ENCODE measurements at regions not wholly inside any gene's neighbourhood (a gene's known extent, or its start where the extent isn't known, plus 50 kb on each side); places are given as distances from the start of the nearest gene placed in this dataset.
"Not testable (repeated sequence)": the region's sequence is repeated elsewhere in the genome, so short reads cannot be mapped to it uniquely, and the experiment has no call there.

DNA sequence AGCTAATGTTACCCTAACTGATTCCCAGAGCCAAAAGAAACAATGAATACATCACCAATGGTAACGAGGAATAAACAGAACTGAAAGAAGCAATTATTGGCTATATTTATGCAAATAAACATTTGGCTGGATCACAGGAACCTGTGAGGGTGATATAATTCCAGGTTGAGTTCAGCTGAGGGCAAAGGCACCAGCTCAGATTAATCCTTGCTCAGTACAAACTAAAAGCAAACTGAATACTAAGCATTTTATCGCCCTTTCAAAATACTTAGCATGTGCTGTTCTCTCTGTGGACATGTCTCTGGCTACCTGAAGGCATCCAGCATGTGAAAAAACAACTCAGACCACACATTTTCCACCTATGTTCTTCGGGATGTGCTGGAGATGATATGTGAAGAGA lies 791.7 kb downstream of the METTL4 start:
- H3K9ac ChIP-seq (ENCODE audit: low read length), result no peak overlapping the region
- no peaks in the 10 kb centered on the region for H4K20me1 ChIP-seq (ENCODE audit: insufficient read depth, low read length)
- no peaks in the 10 kb centered on the region for H3F3A ChIP-seq (ENCODE audit: insufficient read depth, low read length)
- H3K4me3 ChIP-seq (ENCODE audit: low read length), result no peak overlapping the region
- no peaks in the 10 kb centered on the region for H3K36me3 ChIP-seq (replicated peaks; ENCODE audit: insufficient read depth, low read length)
- DNase-seq, result no peak
- no peak overlapping the region for H3K27ac ChIP-seq (ENCODE audit: low read length)
- TF ChIP-seq, protein P1, sequence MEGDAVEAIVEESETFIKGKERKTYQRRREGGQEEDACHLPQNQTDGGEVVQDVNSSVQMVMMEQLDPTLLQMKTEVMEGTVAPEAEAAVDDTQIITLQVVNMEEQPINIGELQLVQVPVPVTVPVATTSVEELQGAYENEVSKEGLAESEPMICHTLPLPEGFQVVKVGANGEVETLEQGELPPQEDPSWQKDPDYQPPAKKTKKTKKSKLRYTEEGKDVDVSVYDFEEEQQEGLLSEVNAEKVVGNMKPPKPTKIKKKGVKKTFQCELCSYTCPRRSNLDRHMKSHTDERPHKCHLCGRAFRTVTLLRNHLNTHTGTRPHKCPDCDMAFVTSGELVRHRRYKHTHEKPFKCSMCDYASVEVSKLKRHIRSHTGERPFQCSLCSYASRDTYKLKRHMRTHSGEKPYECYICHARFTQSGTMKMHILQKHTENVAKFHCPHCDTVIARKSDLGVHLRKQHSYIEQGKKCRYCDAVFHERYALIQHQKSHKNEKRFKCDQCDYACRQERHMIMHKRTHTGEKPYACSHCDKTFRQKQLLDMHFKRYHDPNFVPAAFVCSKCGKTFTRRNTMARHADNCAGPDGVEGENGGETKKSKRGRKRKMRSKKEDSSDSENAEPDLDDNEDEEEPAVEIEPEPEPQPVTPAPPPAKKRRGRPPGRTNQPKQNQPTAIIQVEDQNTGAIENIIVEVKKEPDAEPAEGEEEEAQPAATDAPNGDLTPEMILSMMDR (IDR thresholded peaks at IDR 0.05; ENCODE audit: low read length), result no peak
- TF ChIP-seq EZH2phosphoT487 (IDR thresholded peaks at IDR 0.05; ENCODE audit: low read length) (no peak), EZH2 (optimal IDR thresholded peaks at IDR 0.05; ENCODE audit: low read depth, low read length) (no peak)
- no peaks in the 10 kb centered on the region for H3K4me1 ChIP-seq (ENCODE audit: low read length)
- H3K9me3 ChIP-seq (replicated peaks; ENCODE audit: insufficient read depth, low read length), result no peaks in the 10 kb centered on the region
- no peaks in the 10 kb centered on the region for H3K79me2 ChIP-seq (ENCODE audit: low read length)
- no peak overlapping the region for H3K4me2 ChIP-seq (ENCODE audit: low read depth, low read length)
- no peaks in the 10 kb centered on the region for H3K27me3 ChIP-seq (replicated peaks; ENCODE audit: insufficient read depth, low read length)
- no peaks in the 10 kb centered on the region for H3K9me2 ChIP-seq (replicated peaks; ENCODE audit: insufficient read depth, low read length)
- H2AFZ ChIP-seq (ENCODE audit: low read length), result no peak overlapping the region

DNA sequence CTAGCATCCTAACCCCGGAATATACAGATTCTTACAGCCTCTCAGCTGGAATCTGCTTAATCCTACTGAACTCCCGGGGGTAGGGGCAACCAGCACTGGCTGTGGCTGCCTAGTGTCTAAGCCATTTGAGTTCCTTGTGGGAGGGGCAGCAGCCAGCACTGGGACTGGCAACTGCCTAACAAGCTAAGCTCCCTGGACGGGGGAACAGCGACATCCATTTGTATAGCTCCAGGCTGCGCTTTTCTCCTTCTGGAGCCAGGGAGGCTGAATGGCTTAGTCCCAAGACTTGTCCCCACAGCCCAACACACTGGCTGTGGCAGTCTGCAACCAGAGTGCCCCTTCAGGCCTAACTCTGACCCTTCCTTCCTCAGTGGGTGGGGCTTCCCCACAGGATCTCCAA lies 787.2 kb downstream of the METTL4 start:
- Histone ChIP-seq H2AFZ (ENCODE audit: low read length) (no peak overlapping the region), H3F3A (ENCODE audit: insufficient read depth, low read length) (no peaks in the 10 kb centered on the region)

DNA sequence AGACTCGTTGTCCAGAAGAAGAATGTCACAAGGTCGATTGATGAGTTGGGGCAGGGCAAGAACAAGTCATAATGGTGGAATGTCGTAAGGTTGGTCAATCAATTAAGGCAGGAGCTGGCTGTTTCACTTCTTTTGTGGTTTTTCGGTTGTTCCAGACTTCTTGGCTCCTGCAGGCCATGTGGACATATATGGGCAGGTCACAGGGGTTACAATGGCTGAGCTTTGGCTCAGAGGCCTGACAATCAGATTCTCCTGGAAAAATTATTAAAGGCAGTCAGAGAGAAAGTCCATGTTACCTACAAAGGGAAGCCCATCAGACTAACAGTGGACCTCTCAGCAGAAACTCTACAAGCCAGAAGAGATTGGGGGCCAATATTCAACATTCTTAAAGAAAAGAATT lies 785.3 kb downstream of the METTL4 start:
- H2AFZ ChIP-seq (ENCODE audit: low read length); H3K27ac ChIP-seq (ENCODE audit: low read length); H3K79me2 ChIP-seq (ENCODE audit: low read length); H3K36me3 ChIP-seq (replicated peaks; ENCODE audit: insufficient read depth, low read length); H3K9ac ChIP-seq (ENCODE audit: low read length); H3K9me2 ChIP-seq (replicated peaks; ENCODE audit: insufficient read depth, low read length); H4K20me1 ChIP-seq (ENCODE audit: insufficient read depth, low read length); H3K4me3 ChIP-seq (ENCODE audit: low read length); H3K4me1 ChIP-seq (ENCODE audit: low read length); H3K27me3 ChIP-seq (replicated peaks; ENCODE audit: insufficient read depth, low read length); H3K9me3 ChIP-seq (replicated peaks; ENCODE audit: insufficient read depth, low read length); H3K4me2 ChIP-seq (ENCODE audit: low read depth, low read length); H3F3A ChIP-seq (ENCODE audit: insufficient read depth, low read length); DNase-seq: not testable (repeated sequence)

More for the DNA sequence above, 787.2 kb downstream of the METTL4 start:
- no peaks in the 10 kb centered on the region for H3K9me2 ChIP-seq (replicated peaks; ENCODE audit: insufficient read depth, low read length)
- H3K27ac ChIP-seq (ENCODE audit: low read length), result no peak overlapping the region
- H3K4me3 ChIP-seq (ENCODE audit: low read length), result no peak overlapping the region
- H3K9ac ChIP-seq (ENCODE audit: low read length), result no peak overlapping the region
- DNase-seq, result no peak
- no peak for TF ChIP-seq EZH2phosphoT487 (IDR thresholded peaks at IDR 0.05; ENCODE audit: low read length)
- TF ChIP-seq EZH2 (optimal IDR thresholded peaks at IDR 0.05; ENCODE audit: low read depth, low read length), result no peak
- TF ChIP-seq, protein P1 (IDR thresholded peaks at IDR 0.05; ENCODE audit: low read length), result no peak
- no peak overlapping the region for H3K4me2 ChIP-seq (ENCODE audit: low read depth, low read length)
- H3K27me3 ChIP-seq (replicated peaks; ENCODE audit: insufficient read depth, low read length), result no peaks in the 10 kb centered on the region
- H3K9me3 ChIP-seq (replicated peaks; ENCODE audit: insufficient read depth, low read length), result no peaks in the 10 kb centered on the region
- H3K36me3 ChIP-seq (replicated peaks; ENCODE audit: insufficient read depth, low read length), result no peaks in the 10 kb centered on the region
- no peaks in the 10 kb centered on the region for H3K4me1 ChIP-seq (ENCODE audit: low read length)
- no peaks in the 10 kb centered on the region for H4K20me1 ChIP-seq (ENCODE audit: insufficient read depth, low read length)
- H3K79me2 ChIP-seq (ENCODE audit: low read length), result no peaks in the 10 kb centered on the region

DNA sequence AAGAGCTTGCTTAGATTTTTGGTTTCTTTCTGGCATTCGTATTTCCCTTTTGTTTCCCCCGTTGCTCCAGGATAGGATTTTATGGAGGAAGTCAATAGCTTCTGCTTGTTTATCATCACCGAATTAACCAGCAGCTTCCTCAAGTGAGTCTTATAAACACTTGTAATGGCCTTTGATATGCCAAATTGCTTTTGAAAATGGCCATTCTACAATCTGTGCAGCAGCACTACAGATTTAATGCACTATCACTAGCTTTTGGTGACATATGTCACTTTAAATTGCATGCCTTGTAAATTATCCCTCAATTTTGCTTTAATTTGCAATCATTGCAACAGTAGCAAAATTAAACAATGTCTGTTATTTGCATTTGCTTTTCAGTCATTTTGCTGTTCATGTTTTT lies 774.7 kb downstream of the METTL4 start:
- H3K4me2 ChIP-seq (ENCODE audit: low read depth, low read length), result no peak overlapping the region
- no peak overlapping the region for H3K9ac ChIP-seq (ENCODE audit: low read length)
- no peak overlapping the region for H2AFZ ChIP-seq (ENCODE audit: low read length)
- no peaks in the 10 kb centered on the region for H3K27me3 ChIP-seq (replicated peaks; ENCODE audit: insufficient read depth, low read length)
- no peaks in the 10 kb centered on the region for H3K9me2 ChIP-seq (replicated peaks; ENCODE audit: insufficient read depth, low read length)
- H3K36me3 ChIP-seq (replicated peaks; ENCODE audit: insufficient read depth, low read length), result no peaks in the 10 kb centered on the region
- no peaks in the 10 kb centered on the region for H3K79me2 ChIP-seq (ENCODE audit: low read length)
- no peaks in the 10 kb centered on the region for H3K9me3 ChIP-seq (replicated peaks; ENCODE audit: insufficient read depth, low read length)
- no peak for DNase-seq
- TF ChIP-seq EZH2phosphoT487 (IDR thresholded peaks at IDR 0.05; ENCODE audit: low read length), result no peak
- TF ChIP-seq, protein P1 (IDR thresholded peaks at IDR 0.05; ENCODE audit: low read length), result no peak
- no peak for TF ChIP-seq EZH2 (optimal IDR thresholded peaks at IDR 0.05; ENCODE audit: low read depth, low read length)
- H3K4me1 ChIP-seq (ENCODE audit: low read length), result peaks cover 8% of the 10 kb centered on the region; the same call in 1 of the 2 replicates
- no peaks in the 10 kb centered on the region for H4K20me1 ChIP-seq (ENCODE audit: insufficient read depth, low read length)
- no peak overlapping the region for H3K27ac ChIP-seq (ENCODE audit: low read length)
- no peaks in the 10 kb centered on the region for H3F3A ChIP-seq (ENCODE audit: insufficient read depth, low read length)
- H3K4me3 ChIP-seq (ENCODE audit: low read length), result no peak overlapping the region
